Duodenal mucosa (tissue), 2 donors: ENCODE measurements at regions not wholly inside any gene's neighbourhood (a gene's known extent, or its start where the extent isn't known, plus 50 kb on each side); places are given as distances from the start of the nearest gene placed in this dataset.
"Not testable (repeated sequence)": the region's sequence is repeated elsewhere in the genome, so short reads cannot be mapped to it uniquely, and the experiment has no call there.

Experiments
- H3K27ac ChIP-seq: one replicate; pipeline ENCODE4 v1.7.0; 2013; ENCODE audit warnings: low read depth, low read length
- H3K27me3 ChIP-seq, 2 donors: one replicate each; pipeline ENCODE4 v1.7.0; 2013; ENCODE audit warnings: low read length in 2 of 2, control low read depth in 1 of 2; ENCODE audit not compliant: insufficient read depth in 2 of 2, control insufficient read depth in 1 of 2
- H3K36me3 ChIP-seq, 2 donors: one replicate each; pipeline ENCODE4 v1.7.0; 2013; ENCODE audit warnings: low read length in 2 of 2, control low read depth in 1 of 2; ENCODE audit not compliant: insufficient read depth in 2 of 2, control insufficient read depth in 1 of 2
- H3K4me1 ChIP-seq, 2 donors: one replicate each; pipeline ENCODE4 v1.7.0; 2013; ENCODE audit warnings: low read length in 2 of 2, control low read depth in 1 of 2; ENCODE audit not compliant: insufficient read depth in 2 of 2, control insufficient read depth in 1 of 2
- H3K4me3 ChIP-seq, 2 donors: one replicate each; pipeline ENCODE4 v1.7.0; 2013; ENCODE audit warnings: low read length in 2 of 2, low read depth in 1 of 2
- H3K9ac ChIP-seq, 2 donors: one replicate each; pipeline ENCODE4 v1.7.0; 2013; ENCODE audit warnings: low read length in 2 of 2, low read depth in 1 of 2
- H3K9me3 ChIP-seq, 2 donors: one replicate each; pipeline ENCODE4 v1.7.0; 2013; ENCODE audit warnings: low read length in 2 of 2, control low read depth in 1 of 2; ENCODE audit not compliant: control insufficient read depth in 1 of 2

GRCh38 chr4:11685481-11685880 is 256.8 kb upstream of the HS3ST1 start:
- Histone ChIP-seq H3K9ac (no peak overlapping the region), H3K36me3 (no peaks in the 10 kb centered on the region), H3K4me3 (no peak overlapping the region), H3K27ac (no peak overlapping the region), H3K9me3 (no peaks in the 10 kb centered on the region), H3K27me3 (no peaks in the 10 kb centered on the region), H3K4me1 (no peaks in the 10 kb centered on the region)

GRCh38 chr4:11675051-11675800 is 246.5 kb upstream of the HS3ST1 start:
- Histone ChIP-seq H3K27ac (no peak overlapping the region), H3K4me3 (no peak overlapping the region), H3K4me1 (no peaks in the 10 kb centered on the region), H3K9ac (no peak overlapping the region), H3K36me3 (no peaks in the 10 kb centered on the region), H3K27me3 (no peaks in the 10 kb centered on the region), H3K9me3 (no peaks in the 10 kb centered on the region)

- Histone ChIP-seq H3K9me3 (no peaks in the 10 kb centered on the region), H3K27me3 (no peaks in the 10 kb centered on the region), H3K4me3 (no peak overlapping the region), H3K36me3 (no peaks in the 10 kb centered on the region), H3K4me1 (no peaks in the 10 kb centered on the region), H3K27ac (no peak overlapping the region), H3K9ac (no peak overlapping the region)
Observed at GRCh38 chr4:11670304-11670703, 241.6 kb upstream of the HS3ST1 start.

DNA sequence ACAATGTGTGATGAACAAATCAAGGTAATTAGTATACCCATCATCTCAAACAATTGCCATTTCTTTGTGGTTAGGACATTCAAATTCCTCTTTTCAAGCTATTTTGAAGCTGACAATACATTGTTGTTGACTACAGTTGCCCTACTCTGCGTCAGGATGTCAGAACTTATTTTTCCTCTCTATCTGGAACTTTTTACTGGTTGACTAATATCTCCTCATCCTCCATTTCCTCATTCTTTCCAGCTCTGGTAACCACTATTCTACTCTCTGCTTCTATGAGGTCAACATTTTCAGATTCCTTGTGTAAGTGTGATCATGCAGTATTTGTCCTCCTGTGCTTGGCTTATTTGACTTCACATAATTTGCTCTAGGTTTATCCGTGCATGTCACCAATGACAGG is 240.5 kb upstream of the HS3ST1 start:
- Histone ChIP-seq H3K4me1 (no peaks in the 10 kb centered on the region), H3K9ac (no peak overlapping the region), H3K9me3 (no peaks in the 10 kb centered on the region), H3K36me3 (no peaks in the 10 kb centered on the region), H3K4me3 (no peak overlapping the region), H3K27ac (no peak overlapping the region), H3K27me3 (no peaks in the 10 kb centered on the region)

- no peak overlapping the region for H3K9ac ChIP-seq
- H3K36me3 ChIP-seq, result no peaks in the 10 kb centered on the region
- H3K27me3 ChIP-seq, result no peaks in the 10 kb centered on the region
- no peaks in the 10 kb centered on the region for H3K9me3 ChIP-seq
- no peak overlapping the region for H3K27ac ChIP-seq
- no peak overlapping the region for H3K4me3 ChIP-seq
- no peaks in the 10 kb centered on the region for H3K4me1 ChIP-seq
Observed at GRCh38 chr4:11663114-11663513, 234.4 kb upstream of the HS3ST1 start.

GRCh38 chr4:11650801-11651596 is 222.3 kb upstream of the HS3ST1 start:
- Histone ChIP-seq H3K9ac (no peak overlapping the region), H3K36me3 (no peaks in the 10 kb centered on the region), H3K27ac (no peak overlapping the region), H3K4me3 (peak overlapping the region; percentile 31 to 43), H3K9me3 (no peaks in the 10 kb centered on the region), H3K27me3 (no peaks in the 10 kb centered on the region), H3K4me1 (no peaks in the 10 kb centered on the region)

DNA sequence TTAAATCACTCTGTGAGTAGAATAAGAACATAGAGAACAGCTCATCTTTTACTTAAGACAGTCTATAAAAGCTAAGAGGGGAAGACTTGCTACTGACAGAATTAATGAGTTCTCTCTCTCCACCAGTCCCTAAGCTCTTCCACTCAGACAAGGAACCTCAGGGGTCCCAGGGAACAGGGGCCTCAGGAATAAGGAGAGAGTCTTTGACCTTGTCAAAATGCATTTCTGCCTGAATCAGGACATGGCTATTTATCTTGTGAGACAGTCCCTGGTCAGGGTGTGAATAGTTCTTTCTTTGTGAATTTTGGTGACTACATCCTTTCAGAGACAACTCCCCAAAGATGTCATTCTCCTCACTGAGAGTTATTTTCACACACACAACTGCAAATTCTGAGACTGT is 218.7 kb upstream of the HS3ST1 start:
- Histone ChIP-seq H3K4me3 (no peak overlapping the region), H3K4me1 (no peaks in the 10 kb centered on the region), H3K9me3 (no peaks in the 10 kb centered on the region), H3K27me3 (no peaks in the 10 kb centered on the region), H3K36me3 (no peaks in the 10 kb centered on the region), H3K9ac (no peak overlapping the region), H3K27ac (no peak overlapping the region)

- H3K9ac ChIP-seq, H3K4me3 ChIP-seq, H3K27me3 ChIP-seq, H3K27ac ChIP-seq, H3K4me1 ChIP-seq, H3K9me3 ChIP-seq, H3K36me3 ChIP-seq: not testable (repeated sequence)
Observed at GRCh38 chr4:11643081-11643480, 214.4 kb upstream of the HS3ST1 start.

DNA sequence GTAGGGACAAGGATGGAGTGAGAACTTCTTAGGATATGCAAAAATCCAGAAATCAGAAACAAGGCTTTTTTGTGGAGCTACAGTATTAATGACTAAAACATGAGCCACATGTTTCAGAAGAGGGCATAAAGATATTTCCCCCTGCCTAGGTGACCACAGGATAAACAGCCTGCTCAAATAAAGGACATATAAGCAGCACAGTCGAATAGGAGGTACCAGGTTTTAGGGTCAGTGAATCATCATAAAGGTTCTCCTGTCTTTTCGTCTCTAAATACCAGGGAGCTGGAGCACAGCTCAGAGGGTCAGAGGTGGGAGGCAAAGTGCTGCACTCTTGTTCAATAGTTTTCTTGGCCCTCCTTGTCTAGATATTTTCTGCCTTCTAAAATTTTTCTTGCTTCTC is 211.9 kb upstream of the HS3ST1 start:
- Histone ChIP-seq H3K4me3 (no peak overlapping the region), H3K9me3 (peaks cover 3 to 7% of the 10 kb centered on the region in 2 donors), H3K27me3 (no peaks in the 10 kb centered on the region), H3K4me1 (no peaks in the 10 kb centered on the region), H3K36me3 (no peaks in the 10 kb centered on the region), H3K27ac (no peak overlapping the region), H3K9ac (no peak overlapping the region)

DNA sequence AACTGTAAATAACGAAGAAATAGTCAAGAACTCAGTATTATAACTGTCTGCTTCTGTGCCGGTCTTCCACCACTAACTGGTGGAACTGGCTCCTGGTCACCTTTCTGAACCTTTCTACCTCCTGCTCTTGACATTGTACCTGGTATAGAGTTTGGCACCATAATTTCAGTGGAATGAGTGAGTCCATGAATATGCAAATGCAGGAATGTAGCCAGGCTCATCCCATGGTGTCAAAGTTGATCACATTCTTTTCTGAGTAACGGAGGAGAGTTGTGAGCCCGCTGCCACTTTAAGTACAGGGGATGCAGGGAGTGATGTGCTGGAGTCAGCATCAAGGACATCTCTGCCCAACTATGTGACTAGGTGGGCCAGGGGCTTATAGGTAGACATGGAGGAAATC is 207.9 kb upstream of the HS3ST1 start:
- Histone ChIP-seq H3K27me3 (no peaks in the 10 kb centered on the region), H3K9ac (no peak overlapping the region), H3K27ac (no peak overlapping the region), H3K9me3 (peaks cover 3 to 7% of the 10 kb centered on the region in 2 donors), H3K36me3 (no peaks in the 10 kb centered on the region), H3K4me1 (peaks cover 0 to 5% of the 10 kb centered on the region in 2 donors), H3K4me3 (no peak overlapping the region)
